Activated T-cell treated with anti-CD3 and anti-CD28 coated beads, Interleukin-2, amount 50 U/mL, for 24 hours (primary cell): ENCODE measurements at regions not wholly inside any gene's neighbourhood (a gene's known extent, or its start where the extent isn't known, plus 50 kb on each side); places are given as distances from the start of the nearest gene placed in this dataset.

Source experiments
- DNase-seq: peaks from one replicate; pipeline ENCODE4 v3.0.0-alpha.2; 2020
- H3K27ac Mint-ChIP-seq: 2 replicates; pipeline ENCODE4 v1.8.0; 2020; ENCODE audit warnings: mild to moderate bottlenecking, mixed read lengths
- H3K27me3 Mint-ChIP-seq: 2 replicates; pipeline ENCODE4 v1.8.0; 2020; ENCODE audit warnings: mixed read lengths
- H3K36me3 Mint-ChIP-seq: 2 replicates; pipeline ENCODE4 v1.8.0; 2020; ENCODE audit warnings: low read depth, mixed read lengths
- H3K4me1 Mint-ChIP-seq: 2 replicates; pipeline ENCODE4 v1.8.0; 2020; ENCODE audit warnings: low read depth, mixed read lengths
- H3K4me3 Mint-ChIP-seq: 2 replicates; pipeline ENCODE4 v1.8.0; 2020; ENCODE audit warnings: mild to moderate bottlenecking, moderate library complexity, mixed read lengths
- H3K9me3 Mint-ChIP-seq: 2 replicates; pipeline ENCODE4 v1.8.0; 2020; ENCODE audit warnings: mixed read lengths

- H3K27ac Mint-ChIP-seq, result no peak overlapping the region
- H3K4me1 Mint-ChIP-seq, result no peaks in the 10 kb centered on the region
Measured at GRCh38 chr18:40929399-40929798, 1025.6 kb upstream of the PIK3C3 start.

GRCh38 chr18:40926679-40927078, 1028.4 kb upstream of the PIK3C3 start:
- no peak overlapping the region for H3K4me3 Mint-ChIP-seq
- H3K9me3 Mint-ChIP-seq, result peaks cover 27% of the 10 kb centered on the region
- no peak for DNase-seq
- H3K27me3 Mint-ChIP-seq, result no peaks in the 10 kb centered on the region
- H3K4me1 Mint-ChIP-seq, result no peaks in the 10 kb centered on the region
- no peaks in the 10 kb centered on the region for H3K36me3 Mint-ChIP-seq
- no peak overlapping the region for H3K27ac Mint-ChIP-seq

More at GRCh38 chr18:40929399-40929798, 1025.6 kb upstream of the PIK3C3 start:
- Mint-ChIP-seq H3K36me3 (no peaks in the 10 kb centered on the region), H3K27me3 (no peaks in the 10 kb centered on the region), H3K4me3 (no peak overlapping the region), H3K9me3 (peaks cover 24% of the 10 kb centered on the region)
- no peak for DNase-seq

GRCh38 chr18:40925071-40925541, 1029.9 kb upstream of the PIK3C3 start:
- no peaks in the 10 kb centered on the region for H3K36me3 Mint-ChIP-seq

GRCh38 chr18:40921845-40922629, 1033.0 kb upstream of the PIK3C3 start:
- DNase-seq, result no peak
- no peaks in the 10 kb centered on the region for H3K36me3 Mint-ChIP-seq
- no peaks in the 10 kb centered on the region for H3K27me3 Mint-ChIP-seq
- no peak overlapping the region for H3K27ac Mint-ChIP-seq
- H3K9me3 Mint-ChIP-seq, result peaks cover 19% of the 10 kb centered on the region
- no peaks in the 10 kb centered on the region for H3K4me1 Mint-ChIP-seq
- H3K4me3 Mint-ChIP-seq, result no peak overlapping the region

More at GRCh38 chr18:40925071-40925541, 1029.9 kb upstream of the PIK3C3 start:
- Mint-ChIP-seq H3K27me3 (no peaks in the 10 kb centered on the region), H3K9me3 (peaks cover 18% of the 10 kb centered on the region), H3K27ac (no peak overlapping the region), H3K4me1 (no peaks in the 10 kb centered on the region), H3K4me3 (no peak overlapping the region)
- DNase-seq, result no peak

- no peak overlapping the region for H3K4me3 Mint-ChIP-seq
- no peaks in the 10 kb centered on the region for H3K4me1 Mint-ChIP-seq
- H3K27me3 Mint-ChIP-seq, result no peaks in the 10 kb centered on the region
- no peak for DNase-seq
- H3K27ac Mint-ChIP-seq, result no peak overlapping the region
- H3K36me3 Mint-ChIP-seq, result no peaks in the 10 kb centered on the region
- H3K9me3 Mint-ChIP-seq, result peaks cover 15% of the 10 kb centered on the region
Measured at GRCh38 chr18:40917056-40917455, 1038.0 kb upstream of the PIK3C3 start.

- no peaks in the 10 kb centered on the region for H3K36me3 Mint-ChIP-seq
- H3K4me3 Mint-ChIP-seq, result no peak overlapping the region
- DNase-seq, result no peak
- peaks cover 20% of the 10 kb centered on the region for H3K9me3 Mint-ChIP-seq
- H3K4me1 Mint-ChIP-seq, result no peaks in the 10 kb centered on the region
- no peaks in the 10 kb centered on the region for H3K27me3 Mint-ChIP-seq
- H3K27ac Mint-ChIP-seq, result no peak overlapping the region
Measured at GRCh38 chr18:40915724-40916123, 1039.3 kb upstream of the PIK3C3 start.

- H3K4me3 Mint-ChIP-seq, result no peak overlapping the region
- no peak overlapping the region for H3K27ac Mint-ChIP-seq
- H3K9me3 Mint-ChIP-seq, result peaks cover 14% of the 10 kb centered on the region
- no peak for DNase-seq
- no peaks in the 10 kb centered on the region for H3K4me1 Mint-ChIP-seq
- no peaks in the 10 kb centered on the region for H3K27me3 Mint-ChIP-seq
- no peaks in the 10 kb centered on the region for H3K36me3 Mint-ChIP-seq
Measured at GRCh38 chr18:40911582-40912254, 1043.3 kb upstream of the PIK3C3 start.

GRCh38 chr18:40911041-40911440, 1044.0 kb upstream of the PIK3C3 start:
- H3K4me3 Mint-ChIP-seq, result no peak overlapping the region

GRCh38 chr18:40907842-40908241, 1047.2 kb upstream of the PIK3C3 start:
- no peak for DNase-seq
- Mint-ChIP-seq H3K4me3 (no peak overlapping the region), H3K27me3 (no peaks in the 10 kb centered on the region), H3K4me1 (no peaks in the 10 kb centered on the region), H3K27ac (no peak overlapping the region), H3K9me3 (peaks cover 9% of the 10 kb centered on the region), H3K36me3 (no peaks in the 10 kb centered on the region)

More at GRCh38 chr18:40911041-40911440, 1044.0 kb upstream of the PIK3C3 start:
- Mint-ChIP-seq H3K36me3 (no peaks in the 10 kb centered on the region), H3K27ac (no peak overlapping the region), H3K9me3 (peaks cover 13% of the 10 kb centered on the region), H3K27me3 (no peaks in the 10 kb centered on the region), H3K4me1 (no peaks in the 10 kb centered on the region)
- no peak for DNase-seq

GRCh38 chr18:40904295-40904694, 1050.7 kb upstream of the PIK3C3 start:
- H3K36me3 Mint-ChIP-seq, result no peaks in the 10 kb centered on the region
- no peaks in the 10 kb centered on the region for H3K4me1 Mint-ChIP-seq
- peaks cover 12% of the 10 kb centered on the region for H3K9me3 Mint-ChIP-seq
- no peak overlapping the region for H3K27ac Mint-ChIP-seq
- no peaks in the 10 kb centered on the region for H3K27me3 Mint-ChIP-seq
- no peak for DNase-seq
- no peak overlapping the region for H3K4me3 Mint-ChIP-seq

- DNase-seq, result no peak
- Mint-ChIP-seq H3K27me3 (no peaks in the 10 kb centered on the region), H3K4me1 (no peaks in the 10 kb centered on the region), H3K27ac (no peak overlapping the region), H3K36me3 (no peaks in the 10 kb centered on the region), H3K4me3 (no peak overlapping the region), H3K9me3 (peaks cover 14% of the 10 kb centered on the region)
Measured at GRCh38 chr18:40902436-40902835, 1052.6 kb upstream of the PIK3C3 start.

- Mint-ChIP-seq H3K4me3 (no peak overlapping the region), H3K9me3 (peaks cover 32% of the 10 kb centered on the region), H3K4me1 (no peaks in the 10 kb centered on the region), H3K27me3 (no peaks in the 10 kb centered on the region), H3K36me3 (no peaks in the 10 kb centered on the region), H3K27ac (no peak overlapping the region)
- no peak for DNase-seq
Measured at GRCh38 chr18:40897884-40898283, 1057.2 kb upstream of the PIK3C3 start.

- no peak overlapping the region for H3K27ac Mint-ChIP-seq
- peaks cover 18% of the 10 kb centered on the region for H3K9me3 Mint-ChIP-seq
- DNase-seq, result no peak
- H3K4me1 Mint-ChIP-seq, result no peaks in the 10 kb centered on the region
- no peak overlapping the region for H3K4me3 Mint-ChIP-seq
- no peaks in the 10 kb centered on the region for H3K36me3 Mint-ChIP-seq
- no peaks in the 10 kb centered on the region for H3K27me3 Mint-ChIP-seq
Measured at GRCh38 chr18:40883271-40883670, 1071.8 kb upstream of the PIK3C3 start.

- H3K36me3 Mint-ChIP-seq, result no peaks in the 10 kb centered on the region
- no peaks in the 10 kb centered on the region for H3K4me1 Mint-ChIP-seq
- DNase-seq, result no peak
- H3K27ac Mint-ChIP-seq, result no peak overlapping the region
- H3K27me3 Mint-ChIP-seq, result no peaks in the 10 kb centered on the region
- H3K9me3 Mint-ChIP-seq, result peaks cover 21% of the 10 kb centered on the region
- H3K4me3 Mint-ChIP-seq, result no peak overlapping the region
Measured at GRCh38 chr18:40882468-40882867, 1072.6 kb upstream of the PIK3C3 start.

GRCh38 chr18:40878371-40878770, 1076.7 kb upstream of the PIK3C3 start:
- Mint-ChIP-seq H3K4me3 (no peak overlapping the region), H3K4me1 (no peaks in the 10 kb centered on the region), H3K27ac (no peak overlapping the region), H3K9me3 (peaks cover 16% of the 10 kb centered on the region), H3K27me3 (no peaks in the 10 kb centered on the region), H3K36me3 (no peaks in the 10 kb centered on the region)
- DNase-seq, result no peak
